CD4-positive, alpha-beta T cell (primary cell): ENCODE measurements at regions not wholly inside any gene's neighbourhood (a gene's known extent, or its start where the extent isn't known, plus 50 kb on each side); places are given as distances from the start of the nearest gene placed in this dataset.
"Not testable (repeated sequence)": the region's sequence is repeated elsewhere in the genome, so short reads cannot be mapped to it uniquely, and the experiment has no call there.

ENCODE experiments used
- ATAC-seq: fragments of 200-7000 bp; cut with Tn5 transposase; one replicate; pipeline ENCODE4 v1.10.0; 2022; ENCODE audit warnings: mild to moderate bottlenecking; ENCODE audit not compliant: poor library complexity
- CTCF ChIA-PET: fragments of 350-600 bp; sonication (Branson Sonifier 250); formaldehyde crosslinking; loops from one replicate; lab custom pipeline; 2021; ENCODE audit warnings: antibody characterized with exemption, inconsistent platforms; lab: Charles Lee
- POLR2A ChIA-PET: fragments of 350-600 bp; sonication (Branson Sonifier 250); formaldehyde crosslinking; loops from one replicate; lab custom pipeline; 2021; ENCODE audit warnings: antibody characterized with exemption, inconsistent platforms; lab: Charles Lee
- DNase-seq, 14 experiments: peaks; one replicate each; pipeline ENCODE4 v3.0.0-alpha.2; 2013 to 2020; ENCODE audit warnings: mixed read lengths in 2 of 14
- H3K27ac ChIP-seq, 2 donors: one replicate each; pipeline versions ENCODE4 v1.5.1 to v1.7.0; 2013; ENCODE audit warnings: low read length in 2 of 2, low read depth in 1 of 2, mild to moderate bottlenecking in 1 of 2
- H3K27me3 ChIP-seq, 2 experiments: 1 replicate in 1 of 2; 2 replicates in 1 of 2; pipeline versions ENCODE4 v1.6.1 to v1.7.0; 2013; ENCODE audit warnings: low read length in 2 of 2, control low read depth in 1 of 2, mild to moderate bottlenecking in 1 of 2, moderate library complexity in 1 of 2; ENCODE audit not compliant: insufficient read depth in 2 of 2, control insufficient read depth in 1 of 2
- H3K36me3 ChIP-seq: one replicate; pipeline ENCODE4 v1.6.1; 2013; ENCODE audit warnings: low read length, control low read depth; ENCODE audit not compliant: insufficient read depth
- H3K4me1 ChIP-seq: one replicate; pipeline ENCODE4 v1.6.1; 2013; ENCODE audit warnings: low read length, control low read depth; ENCODE audit not compliant: insufficient read depth
- H3K4me3 ChIP-seq: one replicate; pipeline ENCODE4 v1.5.1; 2013; ENCODE audit warnings: mild to moderate bottlenecking, low read length, moderate library complexity
- H3K9me3 ChIP-seq, 2 experiments: 1 replicate in 1 of 2; 2 replicates in 1 of 2; pipeline versions ENCODE4 v1.6.1 to v1.7.0; 2013; ENCODE audit warnings: low read length in 2 of 2, mild to moderate bottlenecking in 2 of 2, control low read depth in 1 of 2, moderate library complexity in 1 of 2; ENCODE audit not compliant: control insufficient read depth in 1 of 2, insufficient read depth in 1 of 2
- H3K27ac Mint-ChIP-seq: one replicate; pipeline ENCODE4 v1.8.0; 2020; ENCODE audit warnings: mixed read lengths
- H3K27me3 Mint-ChIP-seq: one replicate; pipeline ENCODE4 v1.8.0; 2021; ENCODE audit warnings: mixed read lengths
- H3K36me3 Mint-ChIP-seq: one replicate; pipeline ENCODE4 v1.8.0; 2021; ENCODE audit warnings: low read depth, mixed read lengths
- H3K4me1 Mint-ChIP-seq: one replicate; pipeline ENCODE4 v1.8.0; 2021; ENCODE audit warnings: low read depth, mixed read lengths
- H3K4me3 Mint-ChIP-seq: one replicate; pipeline ENCODE4 v1.8.0; 2020; ENCODE audit warnings: mild to moderate bottlenecking, mixed read lengths
- H3K9me3 Mint-ChIP-seq: one replicate; pipeline ENCODE4 v1.8.0; 2020; ENCODE audit warnings: mixed read lengths
- intact Hi-C, 2 experiments: fragments of 100-400 bp; cut with DNase I in 1 of 2; cut with micrococcal nuclease in 1 of 2; formaldehyde crosslinking; loops; one replicate each; pipeline versions ENCODE4 v1.15.1 to v1.9.0; 2023 to 2025; cut with DNase I, micrococcal nuclease
- TF ChIP-seq, protein P1 (sequence below): fragments of 200-600 bp; IDR thresholded peaks from one replicate; pipeline ENCODE4 v1.8.0; 2022; ENCODE audit warnings: antibody characterized with exemption, mild to moderate bottlenecking

DNA sequence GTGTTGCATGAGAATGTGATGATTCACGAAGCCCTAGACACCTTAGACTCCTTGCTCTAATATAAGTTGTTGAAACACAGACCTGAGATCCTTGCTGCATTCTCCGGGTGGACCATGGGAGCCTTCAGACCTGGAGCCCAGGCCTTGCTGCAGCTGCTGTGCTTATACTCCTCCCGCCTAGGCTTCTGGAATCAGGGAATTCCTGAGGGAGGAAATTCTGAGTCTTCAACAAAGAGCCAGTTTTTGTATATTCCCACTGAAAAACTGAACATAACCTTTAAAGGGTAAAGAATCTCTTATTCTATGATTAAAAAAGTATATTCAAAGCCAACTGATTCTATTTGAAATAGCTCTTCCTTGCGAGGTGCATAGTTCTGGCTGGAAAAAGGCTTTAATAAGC is 245.1 kb upstream of the ELAVL2 start:
- intact Hi-C loops: no loop called here
- ChIA-PET POLR2A (no interaction called here), CTCF (interaction anchor here (0.6 kb wide), 1 partner anchor 214 kb away, joined by 3 read pairs; no protein-coding TSS in a partner anchor)
- Mint-ChIP-seq H3K4me3 (no peak overlapping the region), H3K27ac (no peak overlapping the region), H3K4me1 (no peaks in the 10 kb centered on the region), H3K9me3 (peaks cover 14% of the 10 kb centered on the region), H3K27me3 (no peaks in the 10 kb centered on the region), H3K36me3 (no peaks in the 10 kb centered on the region)
- Histone ChIP-seq H3K27ac (no peak overlapping the region), H3K4me3 (no peak overlapping the region), H3K36me3 (no peaks in the 10 kb centered on the region), H3K27me3 (no peaks in the 10 kb centered on the region), H3K9me3 (peaks cover 0 to 12% of the 10 kb centered on the region in 2 experiments), H3K4me1 (no peaks in the 10 kb centered on the region)
- TF ChIP-seq, protein P1, sequence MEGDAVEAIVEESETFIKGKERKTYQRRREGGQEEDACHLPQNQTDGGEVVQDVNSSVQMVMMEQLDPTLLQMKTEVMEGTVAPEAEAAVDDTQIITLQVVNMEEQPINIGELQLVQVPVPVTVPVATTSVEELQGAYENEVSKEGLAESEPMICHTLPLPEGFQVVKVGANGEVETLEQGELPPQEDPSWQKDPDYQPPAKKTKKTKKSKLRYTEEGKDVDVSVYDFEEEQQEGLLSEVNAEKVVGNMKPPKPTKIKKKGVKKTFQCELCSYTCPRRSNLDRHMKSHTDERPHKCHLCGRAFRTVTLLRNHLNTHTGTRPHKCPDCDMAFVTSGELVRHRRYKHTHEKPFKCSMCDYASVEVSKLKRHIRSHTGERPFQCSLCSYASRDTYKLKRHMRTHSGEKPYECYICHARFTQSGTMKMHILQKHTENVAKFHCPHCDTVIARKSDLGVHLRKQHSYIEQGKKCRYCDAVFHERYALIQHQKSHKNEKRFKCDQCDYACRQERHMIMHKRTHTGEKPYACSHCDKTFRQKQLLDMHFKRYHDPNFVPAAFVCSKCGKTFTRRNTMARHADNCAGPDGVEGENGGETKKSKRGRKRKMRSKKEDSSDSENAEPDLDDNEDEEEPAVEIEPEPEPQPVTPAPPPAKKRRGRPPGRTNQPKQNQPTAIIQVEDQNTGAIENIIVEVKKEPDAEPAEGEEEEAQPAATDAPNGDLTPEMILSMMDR: no peak
- DNase-seq: no peak
- ATAC-seq: no peak

DNA sequence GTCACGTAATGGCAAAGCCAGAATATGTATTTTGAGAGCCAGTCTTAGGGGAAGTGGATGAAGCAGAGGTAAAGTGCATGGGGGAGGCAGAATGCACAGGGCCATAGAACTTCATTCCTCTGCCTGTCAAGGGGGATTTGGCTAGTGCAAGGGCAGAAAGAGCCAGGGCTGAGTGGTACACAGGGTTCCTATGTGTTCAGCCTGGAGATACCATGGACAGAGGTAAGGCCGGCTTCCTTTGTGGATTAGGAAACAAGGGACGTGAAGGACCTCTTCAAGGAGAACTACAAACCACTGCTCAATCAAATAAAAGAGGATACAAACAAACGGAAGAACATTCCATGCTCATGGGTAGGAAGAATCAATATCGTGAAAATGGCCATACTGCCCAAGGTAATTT is 241.1 kb upstream of the ELAVL2 start:
- H3K9me3 Mint-ChIP-seq: peaks cover 19% of the 10 kb centered on the region
- H3K27ac Mint-ChIP-seq, H3K4me3 ChIP-seq, H3K36me3 ChIP-seq, H3K4me3 Mint-ChIP-seq, H3K27ac ChIP-seq, H3K36me3 Mint-ChIP-seq, H3K4me1 ChIP-seq, ATAC-seq, H3K27me3 ChIP-seq, H3K4me1 Mint-ChIP-seq, CTCF ChIA-PET, H3K27me3 Mint-ChIP-seq, DNase-seq, intact Hi-C loops, POLR2A ChIA-PET: not testable (repeated sequence)
- H3K9me3 ChIP-seq: peaks cover 0 to 15% of the 10 kb centered on the region in 2 experiments

DNA sequence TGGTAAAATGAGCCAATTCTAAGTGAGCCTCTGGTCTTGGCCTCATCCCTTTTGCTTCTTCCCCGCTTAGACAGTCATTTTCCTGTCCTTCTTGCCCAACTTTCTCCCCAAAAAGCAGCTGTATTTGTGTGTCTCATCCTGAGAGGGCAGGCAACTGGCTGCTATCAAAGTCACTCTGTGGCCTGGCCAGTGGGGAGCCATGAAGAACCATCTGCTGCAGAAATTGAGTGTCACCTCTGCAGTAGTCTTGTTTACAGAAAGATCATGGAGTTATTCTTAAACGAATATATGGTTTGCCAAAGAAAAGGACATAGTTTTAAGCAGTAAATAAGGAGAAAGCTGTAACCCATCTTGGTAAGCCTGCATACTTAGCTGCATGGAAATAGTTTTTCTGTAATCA is 233.6 kb upstream of the ELAVL2 start:
- no peak for DNase-seq
- Histone ChIP-seq H3K4me1 (no peaks in the 10 kb centered on the region), H3K4me3 (no peak overlapping the region), H3K9me3 (peaks cover 0 to 3% of the 10 kb centered on the region in 2 experiments), H3K27ac (no peak overlapping the region), H3K27me3 (no peaks in the 10 kb centered on the region), H3K36me3 (no peaks in the 10 kb centered on the region)
- H3K4me1 Mint-ChIP-seq: no peaks in the 10 kb centered on the region
- no peaks in the 10 kb centered on the region for H3K36me3 Mint-ChIP-seq
- peaks cover 27% of the 10 kb centered on the region for H3K9me3 Mint-ChIP-seq
- intact Hi-C loops: no loop called here
- no peak overlapping the region for H3K27ac Mint-ChIP-seq
- no peak overlapping the region for H3K4me3 Mint-ChIP-seq
- ChIA-PET CTCF (no interaction called here), POLR2A (no interaction called here)
- no peaks in the 10 kb centered on the region for H3K27me3 Mint-ChIP-seq
- no peak for ATAC-seq
- TF ChIP-seq, protein P1: no peak

DNA sequence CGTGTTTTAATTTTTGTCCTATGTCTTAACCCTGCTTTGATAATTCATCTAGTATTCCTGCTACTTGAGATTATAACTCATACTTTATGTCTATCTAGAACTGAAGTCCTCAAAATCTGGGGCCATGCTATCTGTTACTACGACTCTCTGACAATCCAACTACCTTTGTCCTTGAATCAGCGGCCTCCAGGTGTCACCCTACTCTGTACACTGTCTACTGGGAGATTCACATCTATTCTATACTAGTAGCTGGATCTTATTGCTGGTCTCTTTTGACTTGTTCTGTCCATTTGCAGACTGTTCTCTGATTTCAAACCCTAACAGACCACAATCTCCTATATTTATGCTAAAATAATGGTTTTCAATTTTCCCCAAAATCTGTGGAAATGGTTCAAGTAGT is 225.5 kb upstream of the ELAVL2 start:
- H3K4me1 ChIP-seq: no peaks in the 10 kb centered on the region
- H3K4me3 ChIP-seq: no peak overlapping the region
- ChIA-PET CTCF (no interaction called here), POLR2A (no interaction called here)
- TF ChIP-seq, protein P1: no peak
- intact Hi-C loops: no loop called here
- no peak for ATAC-seq
- H3K27ac ChIP-seq: no peak overlapping the region
- no peaks in the 10 kb centered on the region for H3K36me3 ChIP-seq
- no peak overlapping the region for H3K4me3 Mint-ChIP-seq
- no peak overlapping the region for H3K27ac Mint-ChIP-seq
- DNase-seq: no peak
- no peaks in the 10 kb centered on the region for H3K27me3 ChIP-seq
- no peaks in the 10 kb centered on the region for H3K4me1 Mint-ChIP-seq
- peaks cover 0 to 10% of the 10 kb centered on the region in 2 experiments for H3K9me3 ChIP-seq
- peaks cover 16% of the 10 kb centered on the region for H3K9me3 Mint-ChIP-seq
- H3K36me3 Mint-ChIP-seq: no peaks in the 10 kb centered on the region
- H3K27me3 Mint-ChIP-seq: no peaks in the 10 kb centered on the region

DNA sequence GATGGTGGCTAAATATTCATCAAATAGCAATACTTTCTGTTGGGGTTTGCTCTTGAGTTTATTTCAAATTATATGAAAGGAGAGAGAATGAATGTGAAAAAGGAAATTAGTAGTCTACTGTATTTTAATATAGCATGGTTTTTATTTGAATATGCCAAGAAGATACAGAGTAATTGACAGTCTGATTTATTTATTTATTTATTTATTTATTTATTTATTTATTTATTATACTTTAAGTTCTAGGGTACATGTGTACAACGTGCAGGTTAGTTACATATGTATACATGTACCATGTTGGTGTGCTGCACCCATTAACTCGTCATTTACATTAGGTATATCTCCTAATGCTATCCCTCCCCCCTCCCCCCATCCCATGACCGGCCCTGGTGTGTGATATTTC is 224.2 kb upstream of the ELAVL2 start:
- peaks cover 16% of the 10 kb centered on the region for H3K9me3 Mint-ChIP-seq

More for the DNA sequence above, 224.2 kb upstream of the ELAVL2 start:
- H3K36me3 ChIP-seq, H3K27me3 Mint-ChIP-seq, H3K4me3 Mint-ChIP-seq, H3K27ac ChIP-seq, H3K27ac Mint-ChIP-seq, intact Hi-C loops, CTCF ChIA-PET, H3K4me3 ChIP-seq, H3K36me3 Mint-ChIP-seq, DNase-seq, POLR2A ChIA-PET, H3K4me1 Mint-ChIP-seq, H3K9me3 ChIP-seq, H3K27me3 ChIP-seq, H3K4me1 ChIP-seq, ATAC-seq: not testable (repeated sequence)
